Spinal cord (tissue), 9 donors: ENCODE measurements at regions not wholly inside any gene's neighbourhood (a gene's known extent, or its start where the extent isn't known, plus 50 kb on each side); places are given as distances from the start of the nearest gene placed in this dataset.

Experiments used
- DNase-seq, 6 donors: peaks; one replicate each; pipeline versions ENCODE4 v3.0.0 to v3.0.0-alpha.2; 2013 to 2015; ENCODE audit warnings: low spot score in 6 of 6, low read depth in 4 of 6
- H3K27ac ChIP-seq: one replicate; pipeline ENCODE4 v1.5.1; 2013; ENCODE audit warnings: low read depth, low read length, control low read depth
- H3K27me3 ChIP-seq: one replicate; pipeline ENCODE4 v1.6.1; 2013; ENCODE audit warnings: low read length; ENCODE audit not compliant: control insufficient read depth, insufficient read depth
- H3K36me3 ChIP-seq: one replicate; pipeline ENCODE4 v1.6.1; 2013; ENCODE audit warnings: low read length; ENCODE audit not compliant: control insufficient read depth, insufficient read depth
- H3K4me1 ChIP-seq: one replicate; pipeline ENCODE4 v1.6.1; 2013; ENCODE audit warnings: low read length; ENCODE audit not compliant: control insufficient read depth, insufficient read depth
- H3K4me3 ChIP-seq: one replicate; pipeline ENCODE4 v1.5.1; 2013; ENCODE audit warnings: low read depth, low read length, control low read depth
- H3K9me3 ChIP-seq: one replicate; pipeline ENCODE4 v1.6.1; 2013; ENCODE audit warnings: low read length; ENCODE audit not compliant: control insufficient read depth, insufficient read depth
- WGBS: methylation state at CpG from one replicate; pipeline ENCODE4 v1.1.5; 2013; ENCODE audit warnings: missing lambda C conversion rate; ENCODE audit not compliant: insufficient coverage; 5-methylcytosine and 5-hydroxymethylcytosine counted together
- donor health status: healthy.

GRCh38 chr1:118615066-118615465 is 373.1 kb downstream of the TBX15 start:
- Histone ChIP-seq H3K27me3 (no peaks in the 10 kb centered on the region), H3K9me3 (no peaks in the 10 kb centered on the region), H3K27ac (no peak overlapping the region), H3K36me3 (no peaks in the 10 kb centered on the region), H3K4me1 (no peaks in the 10 kb centered on the region), H3K4me3 (no peak overlapping the region)
- no peak for DNase-seq
- 100% methylated on average over 1 of the region's 2 CpGs for WGBS

- WGBS, result 78% methylated on average over 3 of the region's 5 CpGs
- peak in 1 of 6 donors; percentile 35 for DNase-seq
Measured at GRCh38 chr1:118589238-118589846, 398.8 kb downstream of the TBX15 start.

GRCh38 chr1:118588566-118588965 is 399.6 kb downstream of the TBX15 start:
- H3K4me3 ChIP-seq, result no peak overlapping the region
- no peak for DNase-seq
- no peaks in the 10 kb centered on the region for H3K27me3 ChIP-seq

More at GRCh38 chr1:118589238-118589846, 398.8 kb downstream of the TBX15 start:
- Histone ChIP-seq H3K27me3 (no peaks in the 10 kb centered on the region), H3K4me3 (no peak overlapping the region), H3K4me1 (no peaks in the 10 kb centered on the region), H3K9me3 (no peaks in the 10 kb centered on the region), H3K36me3 (no peaks in the 10 kb centered on the region), H3K27ac (no peak overlapping the region)

DNA sequence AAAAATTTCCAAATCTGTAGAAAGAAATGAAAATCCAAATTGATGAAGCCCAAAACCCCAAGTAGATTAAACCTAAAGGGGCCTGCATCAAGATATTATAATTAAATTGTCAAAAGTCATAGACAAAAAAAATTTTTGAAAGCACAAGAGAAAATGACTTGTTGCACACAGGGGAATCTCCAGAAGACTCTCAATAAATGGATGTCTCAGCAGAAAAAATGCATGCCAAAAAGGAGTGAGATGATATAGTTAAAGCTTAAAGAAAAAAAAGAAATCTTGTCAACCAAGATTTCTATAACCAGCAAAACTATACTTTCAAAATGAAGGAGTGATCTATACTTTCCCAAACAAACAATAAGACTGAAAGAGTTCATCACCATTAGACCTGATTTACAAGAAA is 393.2 kb upstream of the SPAG17 start:
- Histone ChIP-seq H3K27ac (no peak overlapping the region), H3K9me3 (peaks cover 2% of the 10 kb centered on the region), H3K27me3 (no peaks in the 10 kb centered on the region), H3K4me3 (no peak overlapping the region), H3K36me3 (no peaks in the 10 kb centered on the region), H3K4me1 (no peaks in the 10 kb centered on the region)
- no peak for DNase-seq

More at GRCh38 chr1:118588566-118588965, 399.6 kb downstream of the TBX15 start:
- Histone ChIP-seq H3K9me3 (no peaks in the 10 kb centered on the region), H3K27ac (no peak overlapping the region), H3K4me1 (no peaks in the 10 kb centered on the region), H3K36me3 (no peaks in the 10 kb centered on the region)

- no peak overlapping the region for H3K27ac ChIP-seq
- H3K36me3 ChIP-seq, result no peaks in the 10 kb centered on the region
- no peaks in the 10 kb centered on the region for H3K27me3 ChIP-seq
- H3K4me3 ChIP-seq, result no peak overlapping the region
- no CpG with 5 or more reads among the region's 2 CpGs for WGBS
- no peaks in the 10 kb centered on the region for H3K4me1 ChIP-seq
- peaks cover 2% of the 10 kb centered on the region for H3K9me3 ChIP-seq
- no peak for DNase-seq
Measured at GRCh38 chr1:118575060-118575459, 390.0 kb upstream of the SPAG17 start.

- Histone ChIP-seq H3K36me3 (no peaks in the 10 kb centered on the region), H3K4me3 (no peak overlapping the region), H3K4me1 (no peaks in the 10 kb centered on the region), H3K27ac (no peak overlapping the region), H3K27me3 (no peaks in the 10 kb centered on the region), H3K9me3 (no peaks in the 10 kb centered on the region)
- WGBS, result 100% methylated on average over 1 of the region's 2 CpGs
- no peak for DNase-seq
Measured at GRCh38 chr1:118564961-118565703, 380.1 kb upstream of the SPAG17 start.

- 27% methylated on average over 3 of the region's 6 CpGs for WGBS
- H3K27me3 ChIP-seq, result no peaks in the 10 kb centered on the region
- H3K4me1 ChIP-seq, result no peaks in the 10 kb centered on the region
- peak in 1 of 6 donors; percentile 41 for DNase-seq
- no peak overlapping the region for H3K4me3 ChIP-seq
- H3K27ac ChIP-seq, result no peak overlapping the region
- no peaks in the 10 kb centered on the region for H3K9me3 ChIP-seq
- H3K36me3 ChIP-seq, result no peaks in the 10 kb centered on the region
Measured at GRCh38 chr1:118563981-118564951, 379.2 kb upstream of the SPAG17 start.

- peak in 1 of 6 donors; percentile 10 for DNase-seq
- WGBS, result no CpG with 5 or more reads among the region's 3 CpGs
- no peaks in the 10 kb centered on the region for H3K9me3 ChIP-seq
- no peaks in the 10 kb centered on the region for H3K27me3 ChIP-seq
- no peak overlapping the region for H3K27ac ChIP-seq
- no peak overlapping the region for H3K4me3 ChIP-seq
- H3K36me3 ChIP-seq, result no peaks in the 10 kb centered on the region
- H3K4me1 ChIP-seq, result no peaks in the 10 kb centered on the region
Measured at GRCh38 chr1:118558933-118559332, 373.9 kb upstream of the SPAG17 start.

GRCh38 chr1:118556936-118557335 is 371.9 kb upstream of the SPAG17 start:
- no peak overlapping the region for H3K4me3 ChIP-seq
- WGBS, result no CpG with 5 or more reads among the region's 2 CpGs

More at GRCh38 chr1:118556936-118557335, 371.9 kb upstream of the SPAG17 start:
- H3K27me3 ChIP-seq, result no peaks in the 10 kb centered on the region
- no peak overlapping the region for H3K27ac ChIP-seq
- H3K36me3 ChIP-seq, result no peaks in the 10 kb centered on the region
- DNase-seq, result no peak
- no peaks in the 10 kb centered on the region for H3K9me3 ChIP-seq
- H3K4me1 ChIP-seq, result no peaks in the 10 kb centered on the region
